Vagina (tissue), 2 donors: ENCODE measurements at regions not wholly inside any gene's neighbourhood (a gene's known extent, or its start where the extent isn't known, plus 50 kb on each side); places are given as distances from the start of the nearest gene placed in this dataset.

ENCODE experiments used
- POLR2AphosphoS5 ChIP-seq, 2 donors: sonication (generic); formaldehyde crosslinking; IDR thresholded peaks; one replicate each; pipeline ENCODE4 v1.9.0; 2017; ENCODE audit warnings: antibody characterized with exemption in 2 of 2, mild to moderate bottlenecking in 2 of 2, low read depth in 1 of 2; ENCODE audit not compliant: insufficient read depth in 1 of 2
- TF ChIP-seq, protein P1 (sequence below), 3 experiments: fragments of 450-650 bp in 2 of 3; fragments of 200-600 bp in 1 of 3; sonication (generic) in 1 of 3; IDR thresholded peaks; one replicate each; pipeline ENCODE4 v1.5.1; 2017 to 2019; ENCODE audit warnings: antibody characterized with exemption in 3 of 3, mild to moderate bottlenecking in 2 of 3, moderate library complexity in 2 of 3

GRCh38 chr1:229870381-229870780 is 196.7 kb upstream of the GALNT2 start:
- TF ChIP-seq, protein P1, sequence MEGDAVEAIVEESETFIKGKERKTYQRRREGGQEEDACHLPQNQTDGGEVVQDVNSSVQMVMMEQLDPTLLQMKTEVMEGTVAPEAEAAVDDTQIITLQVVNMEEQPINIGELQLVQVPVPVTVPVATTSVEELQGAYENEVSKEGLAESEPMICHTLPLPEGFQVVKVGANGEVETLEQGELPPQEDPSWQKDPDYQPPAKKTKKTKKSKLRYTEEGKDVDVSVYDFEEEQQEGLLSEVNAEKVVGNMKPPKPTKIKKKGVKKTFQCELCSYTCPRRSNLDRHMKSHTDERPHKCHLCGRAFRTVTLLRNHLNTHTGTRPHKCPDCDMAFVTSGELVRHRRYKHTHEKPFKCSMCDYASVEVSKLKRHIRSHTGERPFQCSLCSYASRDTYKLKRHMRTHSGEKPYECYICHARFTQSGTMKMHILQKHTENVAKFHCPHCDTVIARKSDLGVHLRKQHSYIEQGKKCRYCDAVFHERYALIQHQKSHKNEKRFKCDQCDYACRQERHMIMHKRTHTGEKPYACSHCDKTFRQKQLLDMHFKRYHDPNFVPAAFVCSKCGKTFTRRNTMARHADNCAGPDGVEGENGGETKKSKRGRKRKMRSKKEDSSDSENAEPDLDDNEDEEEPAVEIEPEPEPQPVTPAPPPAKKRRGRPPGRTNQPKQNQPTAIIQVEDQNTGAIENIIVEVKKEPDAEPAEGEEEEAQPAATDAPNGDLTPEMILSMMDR (IDR thresholded peaks at IDR 0.05), result no peak
- no peak for TF ChIP-seq POLR2AphosphoS5 (IDR thresholded peaks at IDR 0.05; ENCODE audit: insufficient read depth in 1 of 2, low read depth in 1 of 2)
